T-cell (primary cell): ENCODE measurements at regions not wholly inside any gene's neighbourhood (a gene's known extent, or its start where the extent isn't known, plus 50 kb on each side); places are given as distances from the start of the nearest gene placed in this dataset.
A peak's percentile ranks its signal among the peaks of the same experiment; 100 is the strongest.

Source experiments
- ATAC-seq, 4 experiments: fragments of 200-7000 bp in 3 of 4; fragments of 150-1000 bp in 1 of 4; cut with Tn5 transposase; replicated peaks in 1 of 4; 1 replicate in 3 of 4; 2 replicates in 1 of 4; pipeline ENCODE4 v1.10.0; 2021; ENCODE audit warnings: moderate library complexity in 3 of 4, mild to moderate bottlenecking in 2 of 4, moderate number of reproducible peaks in 1 of 4
- CTCF ChIA-PET, 2 donors: fragments of 300-600 bp; sonication (Branson Sonifier 250); formaldehyde crosslinking; loops; one replicate each; lab custom pipeline; 2022; ENCODE audit warnings: antibody characterized with exemption in 2 of 2; lab: Charles Lee
- POLR2A ChIA-PET, 2 donors: fragments of 300-600 bp; sonication (Branson Sonifier 250); formaldehyde crosslinking; loops; one replicate each; lab custom pipeline; 2022; ENCODE audit warnings: antibody characterized with exemption in 2 of 2; lab: Charles Lee
- DNase-seq, 35 experiments: peaks; one replicate each; pipeline versions ENCODE4 v3.0.0 to v3.0.0-alpha.2; 2013 to 2023
- H3K27ac ChIP-seq: one replicate; pipeline ENCODE4 v1.5.1; 2013; ENCODE audit warnings: low read length
- H3K27me3 ChIP-seq, 2 experiments: replicated peaks in 1 of 2; 1 replicate in 1 of 2; 2 replicates in 1 of 2; pipeline versions ENCODE4 v1.6.1 to v1.7.0; 2013; ENCODE audit warnings: low read length in 1 of 2, mixed read lengths in 1 of 2; ENCODE audit not compliant: control insufficient read depth in 2 of 2, insufficient read depth in 2 of 2; ENCODE audit errors: extremely low read depth in 1 of 2
- H3K36me3 ChIP-seq, 2 donors: 1 replicate in 1 of 2; 2 replicates in 1 of 2; pipeline versions ENCODE4 v1.6.1 to v1.7.0; 2013; ENCODE audit warnings: low read length in 1 of 2; ENCODE audit not compliant: control insufficient read depth in 2 of 2, insufficient read depth in 1 of 2; ENCODE audit errors: extremely low read depth in 1 of 2
- H3K4me1 ChIP-seq, 2 experiments: 1 replicate in 1 of 2; 2 replicates in 1 of 2; pipeline versions ENCODE4 v1.6.1 to v1.7.0; 2013; ENCODE audit warnings: low read length in 2 of 2, mixed read lengths in 1 of 2; ENCODE audit not compliant: insufficient read depth in 2 of 2, control insufficient read depth in 1 of 2; ENCODE audit errors: extremely low read depth in 1 of 2
- H3K4me3 ChIP-seq, 2 donors: 1 replicate in 1 of 2; 2 replicates in 1 of 2; pipeline versions ENCODE4 v1.5.1 to v1.7.0; 2013; ENCODE audit warnings: mild to moderate bottlenecking in 2 of 2, low read length in 1 of 2, moderate library complexity in 1 of 2; ENCODE audit not compliant: control insufficient read depth in 1 of 2; ENCODE audit errors: extremely low read depth in 1 of 2
- H3K9me3 ChIP-seq: 2 replicates; pipeline ENCODE4 v1.7.0; 2013
- H3K27ac Mint-ChIP-seq, 2 donors: one replicate each; pipeline ENCODE4 v1.8.0; 2020 to 2021; ENCODE audit warnings: mild to moderate bottlenecking in 2 of 2, mixed read lengths in 2 of 2
- H3K27me3 Mint-ChIP-seq, 2 donors: one replicate each; pipeline ENCODE4 v1.8.0; 2021 to 2022; ENCODE audit warnings: mixed read lengths in 2 of 2
- H3K36me3 Mint-ChIP-seq: one replicate; pipeline ENCODE4 v1.8.0; 2021; ENCODE audit warnings: mixed read lengths
- H3K4me1 Mint-ChIP-seq, 3 donors: one replicate each; pipeline ENCODE4 v1.8.0; 2020 to 2022; ENCODE audit warnings: mixed read lengths in 3 of 3, mild to moderate bottlenecking in 1 of 3
- H3K4me3 Mint-ChIP-seq, 3 donors: one replicate each; pipeline ENCODE4 v1.8.0; 2020 to 2022; ENCODE audit warnings: mild to moderate bottlenecking in 3 of 3, mixed read lengths in 3 of 3, moderate library complexity in 3 of 3
- H3K9me3 Mint-ChIP-seq, 3 donors: one replicate each; pipeline ENCODE4 v1.8.0; 2020 to 2022; ENCODE audit warnings: mixed read lengths in 3 of 3
- WGBS: methylation state at CpG from one replicate; pipeline ENCODE4 v1.1.5; 2013; ENCODE audit warnings: missing lambda C conversion rate; ENCODE audit not compliant: insufficient coverage; 5-methylcytosine and 5-hydroxymethylcytosine counted together

DNA sequence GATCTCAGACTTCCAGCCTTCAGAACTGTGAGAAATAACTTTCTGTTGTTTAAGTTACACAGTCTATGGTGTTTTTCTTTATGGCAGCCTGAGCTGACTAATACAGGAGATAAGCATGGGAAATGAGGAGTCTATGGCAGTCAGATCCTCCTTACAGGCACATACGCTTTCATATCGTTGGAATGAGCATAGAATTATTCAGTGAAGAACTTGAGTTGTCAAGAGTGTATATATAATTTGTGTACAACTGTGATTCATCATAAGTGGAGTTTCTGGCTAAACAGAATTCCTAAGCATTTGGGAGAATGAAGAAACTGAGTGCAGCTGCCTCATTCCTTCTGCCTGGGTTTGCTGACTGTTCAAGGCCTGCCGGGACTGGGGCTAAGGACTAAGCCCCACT lies 516.7 kb downstream of the ADRA2A start:
- WGBS, result 100% methylated on average over 1 of the region's 3 CpGs
- peaks cover 0 to 2% (median 0%) of the 10 kb centered on the region in 3 donors for H3K4me1 Mint-ChIP-seq

DNA sequence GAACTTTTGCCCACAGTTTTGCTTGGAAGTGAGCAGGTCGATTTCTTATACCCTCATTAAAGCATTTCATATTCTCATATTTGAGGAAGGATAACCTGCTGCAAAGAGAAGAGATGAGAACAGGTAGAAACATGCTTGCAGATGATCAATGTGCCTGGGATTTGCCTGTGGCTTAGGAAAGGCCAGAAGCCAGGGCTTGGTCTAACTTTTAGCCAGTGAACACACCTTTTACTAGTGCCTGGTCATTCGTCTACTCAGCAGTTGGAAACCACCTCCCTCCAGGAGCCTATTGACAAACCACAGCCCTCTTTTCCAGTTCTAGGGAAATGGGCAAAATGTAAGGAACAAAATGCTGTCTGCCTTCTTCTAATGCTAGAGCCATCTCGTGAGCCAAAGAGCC lies 518.3 kb downstream of the ADRA2A start:
- ATAC-seq, result no peak
- no peak for DNase-seq
- no peak overlapping the region for H3K4me3 Mint-ChIP-seq
- H3K4me1 Mint-ChIP-seq, result peaks cover 0 to 2% (median 0%) of the 10 kb centered on the region in 3 donors
- no peaks in the 10 kb centered on the region for H3K9me3 Mint-ChIP-seq
- Histone ChIP-seq H3K36me3 (no peaks in the 10 kb centered on the region), H3K27me3 (no peaks in the 10 kb centered on the region), H3K4me3 (no peak overlapping the region), H3K27ac (no peak overlapping the region), H3K4me1 (no peaks in the 10 kb centered on the region), H3K9me3 (no peaks in the 10 kb centered on the region)
- 14% methylated on average over 1 of the region's 3 CpGs for WGBS
- H3K27ac Mint-ChIP-seq, result no peak overlapping the region
- POLR2A ChIA-PET, result no interaction called here
- H3K27me3 Mint-ChIP-seq, result peaks cover 4 to 7% of the 10 kb centered on the region in 2 donors
- CTCF ChIA-PET, result no interaction called here
- H3K36me3 Mint-ChIP-seq, result no peaks in the 10 kb centered on the region

More for the DNA sequence above, 516.7 kb downstream of the ADRA2A start:
- Histone ChIP-seq H3K27me3 (no peaks in the 10 kb centered on the region), H3K36me3 (no peaks in the 10 kb centered on the region), H3K27ac (no peak overlapping the region), H3K4me3 (no peak overlapping the region), H3K4me1 (no peaks in the 10 kb centered on the region), H3K9me3 (no peaks in the 10 kb centered on the region)
- ATAC-seq, result no peak
- no peaks in the 10 kb centered on the region for H3K36me3 Mint-ChIP-seq
- H3K9me3 Mint-ChIP-seq, result no peaks in the 10 kb centered on the region
- ChIA-PET POLR2A (no interaction called here), CTCF (interaction anchor here in 1 of 2 donors (0.7 kb wide), 1 partner anchor 14 kb away, joined by 3 read pairs; no protein-coding TSS in a partner anchor)
- H3K27ac Mint-ChIP-seq, result no peak overlapping the region
- H3K4me3 Mint-ChIP-seq, result no peak overlapping the region
- peaks cover 0 to 4% of the 10 kb centered on the region in 2 donors for H3K27me3 Mint-ChIP-seq
- no peak for DNase-seq

DNA sequence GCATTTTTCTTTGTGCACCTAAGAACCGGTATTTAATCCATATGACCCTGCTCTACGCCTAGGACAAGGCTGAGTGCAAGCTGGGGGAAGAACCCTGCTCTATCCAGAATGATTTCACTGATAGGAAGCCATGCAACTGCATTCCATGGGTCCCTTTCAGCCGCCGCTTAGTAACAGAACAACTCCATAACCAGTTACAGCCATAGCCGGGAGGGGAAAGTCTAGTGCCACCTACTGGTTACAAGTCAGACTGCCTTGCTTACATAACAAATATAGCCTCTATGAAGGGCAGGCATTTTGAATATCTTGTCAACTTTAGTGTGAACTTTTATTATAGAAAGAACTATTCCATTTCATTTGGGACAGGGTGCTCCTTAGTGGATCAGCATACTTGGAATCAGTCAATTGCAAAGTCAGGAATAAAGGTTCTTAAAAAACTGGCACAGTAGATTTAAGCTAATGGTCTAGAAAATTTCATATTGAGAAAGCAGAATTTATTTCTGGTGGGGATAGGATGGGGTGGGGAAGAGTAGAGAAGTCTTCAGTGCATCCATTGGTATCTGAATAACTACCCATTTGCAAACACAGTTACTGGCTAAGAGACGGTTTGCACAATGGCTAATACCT lies 521.7 kb downstream of the ADRA2A start:
- POLR2A ChIA-PET, result no interaction called here
- ATAC-seq, result peak in 3 of 4 experiments; percentile 38 to 52 (median 49)
- Mint-ChIP-seq H3K4me3 (no peak overlapping the region), H3K9me3 (no peaks in the 10 kb centered on the region), H3K27me3 (peaks cover 4 to 7% of the 10 kb centered on the region in 2 donors), H3K27ac (no peak overlapping the region), H3K4me1 (peaks cover 0 to 2% (median 0%) of the 10 kb centered on the region in 3 donors), H3K36me3 (no peaks in the 10 kb centered on the region)
- Histone ChIP-seq H3K36me3 (no peaks in the 10 kb centered on the region), H3K4me3 (no peak overlapping the region), H3K27ac (no peak overlapping the region), H3K9me3 (no peaks in the 10 kb centered on the region), H3K4me1 (no peaks in the 10 kb centered on the region), H3K27me3 (peaks cover 0 to 3% of the 10 kb centered on the region in 2 experiments)
- 63% methylated on average over 3 of the region's 6 CpGs for WGBS
- DNase-seq, result peak in 27 of 35 experiments; percentile 1 to 64 (median 15)
- CTCF ChIA-PET, result interaction anchor here (1.2 to 1.5 kb wide), 3 partner anchors 9 to 988 kb away, joined by 4 to 5 read pairs (median 5); no protein-coding TSS in a partner anchor

DNA sequence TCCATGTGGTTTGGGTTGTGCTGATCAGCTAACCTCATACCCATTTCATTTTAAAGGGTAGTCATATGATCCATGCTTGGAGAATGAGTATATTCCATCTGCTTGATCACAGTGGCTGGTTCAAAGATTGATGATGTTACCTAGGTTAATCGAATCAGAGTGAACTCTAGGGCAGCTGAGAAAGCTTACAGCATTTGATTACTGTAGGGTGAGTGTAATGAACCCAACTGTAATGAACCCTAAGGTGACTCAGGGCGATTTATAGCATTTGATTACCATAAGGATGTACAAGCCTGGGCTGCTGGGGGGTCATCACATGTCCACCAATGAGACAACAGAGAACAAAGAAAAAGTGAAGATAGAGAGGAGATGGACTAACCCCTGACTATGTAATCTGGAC lies 523.1 kb downstream of the ADRA2A start:
- peaks cover 9 to 10% of the 10 kb centered on the region in 2 donors for H3K27me3 Mint-ChIP-seq
- no peaks in the 10 kb centered on the region for H3K9me3 ChIP-seq
- ATAC-seq (no peak), DNase-seq (no peak)
- H3K4me3 ChIP-seq, result no peak overlapping the region
- WGBS, result 73% methylated on average over 1 of the region's 2 CpGs
- H3K4me1 ChIP-seq, result no peaks in the 10 kb centered on the region
- H3K4me1 Mint-ChIP-seq, result peaks cover 0 to 2% (median 0%) of the 10 kb centered on the region in 3 donors
- no peaks in the 10 kb centered on the region for H3K36me3 Mint-ChIP-seq
- no peaks in the 10 kb centered on the region for H3K36me3 ChIP-seq
- no peaks in the 10 kb centered on the region for H3K9me3 Mint-ChIP-seq
- POLR2A ChIA-PET, result no interaction called here
- H3K27me3 ChIP-seq, result peaks cover 0 to 3% of the 10 kb centered on the region in 2 experiments
- H3K27ac Mint-ChIP-seq, result no peak overlapping the region
- no peak overlapping the region for H3K27ac ChIP-seq
- CTCF ChIA-PET, result interaction anchor here in 1 of 2 donors (0.8 kb wide), 1 partner anchor 921 kb away, joined by 3 read pairs; no protein-coding TSS in a partner anchor
- H3K4me3 Mint-ChIP-seq, result no peak overlapping the region

DNA sequence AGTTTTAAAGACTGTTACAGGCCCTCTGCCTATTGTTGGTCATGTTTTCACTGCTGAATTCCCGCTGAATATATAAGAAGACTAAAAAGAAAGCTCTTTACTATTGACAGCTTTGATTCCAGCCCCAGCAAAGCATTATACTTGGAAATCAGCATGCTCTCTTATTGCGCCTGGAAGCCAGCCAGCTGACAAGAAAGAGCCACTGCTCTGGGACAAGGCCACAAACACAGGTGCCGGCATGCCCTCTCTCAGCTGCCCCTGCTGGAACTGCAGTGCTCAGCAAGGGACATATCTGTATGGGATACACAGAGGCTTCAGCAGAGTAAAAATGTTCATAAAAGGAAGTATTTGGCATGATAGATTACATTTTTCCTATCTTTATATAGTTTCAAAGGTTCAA lies 523.9 kb downstream of the ADRA2A start:
- Mint-ChIP-seq H3K9me3 (no peaks in the 10 kb centered on the region), H3K4me1 (peaks cover 0 to 2% (median 0%) of the 10 kb centered on the region in 3 donors)
- WGBS, result 78% methylated on average over 1 of the region's 3 CpGs

DNA sequence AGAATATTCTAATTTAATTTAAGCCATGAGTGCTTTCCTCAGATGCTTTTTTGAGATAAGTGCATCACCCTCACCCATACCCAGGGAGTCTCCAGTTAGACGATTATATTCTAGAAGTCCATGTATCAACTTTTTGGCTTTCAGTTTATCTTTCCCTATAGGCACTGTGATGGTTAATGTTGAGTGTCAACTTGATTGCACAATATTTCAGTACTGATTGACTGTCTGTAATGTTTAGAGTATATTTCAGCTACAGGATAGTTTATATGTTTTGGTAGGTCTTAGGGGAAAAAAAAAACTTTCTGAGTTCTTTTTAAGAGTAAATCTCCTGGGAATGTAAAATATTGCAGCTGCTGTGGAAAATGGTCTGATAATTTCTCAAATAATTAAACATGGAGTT lies 535.4 kb downstream of the ADRA2A start:
- ATAC-seq (no peak), DNase-seq (no peak)
- ChIA-PET POLR2A (interaction anchor here in 1 of 2 donors (0.7 kb wide), 1 partner anchor 64 kb away, joined by 3 read pairs; no protein-coding TSS in a partner anchor), CTCF (no interaction called here)
- Mint-ChIP-seq H3K36me3 (no peaks in the 10 kb centered on the region), H3K9me3 (no peaks in the 10 kb centered on the region), H3K27me3 (peaks cover 0 to 3% of the 10 kb centered on the region in 2 donors), H3K27ac (no peak overlapping the region), H3K4me1 (no peaks in the 10 kb centered on the region), H3K4me3 (no peak overlapping the region)
- no peak overlapping the region for H3K27ac ChIP-seq
- WGBS, result no CpG with 5 or more reads among the region's 1 CpG
- H3K4me1 ChIP-seq, result no peaks in the 10 kb centered on the region
- no peaks in the 10 kb centered on the region for H3K27me3 ChIP-seq
- no peaks in the 10 kb centered on the region for H3K36me3 ChIP-seq
- no peaks in the 10 kb centered on the region for H3K9me3 ChIP-seq
- H3K4me3 ChIP-seq, result no peak overlapping the region

More for the DNA sequence above, 523.9 kb downstream of the ADRA2A start:
- ChIA-PET POLR2A (no interaction called here), CTCF (interaction anchor here in 1 of 2 donors (1.0 kb wide), 1 partner anchor 990 kb away, joined by 4 read pairs; no protein-coding TSS in a partner anchor)
- no peak overlapping the region for H3K4me3 Mint-ChIP-seq
- Histone ChIP-seq H3K36me3 (no peaks in the 10 kb centered on the region), H3K27ac (no peak overlapping the region), H3K27me3 (peaks cover 0 to 3% of the 10 kb centered on the region in 2 experiments), H3K4me3 (no peak overlapping the region), H3K9me3 (no peaks in the 10 kb centered on the region), H3K4me1 (no peaks in the 10 kb centered on the region)
- no peaks in the 10 kb centered on the region for H3K36me3 Mint-ChIP-seq
- no peak overlapping the region for H3K27ac Mint-ChIP-seq
- peaks cover 9 to 10% of the 10 kb centered on the region in 2 donors for H3K27me3 Mint-ChIP-seq
- ATAC-seq (no peak), DNase-seq (no peak)
